SK-N-SH (cell line): ENCODE measurements at regions not wholly inside any gene's neighbourhood (a gene's known extent, or its start where the extent isn't known, plus 50 kb on each side); places are given as distances from the start of the nearest gene placed in this dataset.

Experiments used
- CTCF ChIP-seq: fragments of 200-600 bp; sonication (generic); IDR thresholded peaks from 2 replicates; pipeline ENCODE4 v1.6.1; 2017; ENCODE audit warnings: antibody characterized with exemption, mild to moderate bottlenecking, moderate library complexity
- POLR2AphosphoS5 ChIP-seq: IDR thresholded peaks from 2 replicates; pipeline ENCODE4 v1.6.1; 2012; ENCODE audit warnings: low read depth, low read length
- RXRA ChIP-seq: IDR thresholded peaks from 2 replicates; pipeline ENCODE4 v1.4.0; 2012; ENCODE audit warnings: low read depth, mild to moderate bottlenecking, borderline replicate concordance

- TF ChIP-seq RXRA (no peak), POLR2AphosphoS5 (no peak), CTCF (no peak)
Observed at GRCh38 chr6:92759178-92759577, 660.2 kb downstream of the EPHA7 start.
